SJCRH30 (cell line): ENCODE measurements at regions not wholly inside any gene's neighbourhood (a gene's known extent, or its start where the extent isn't known, plus 50 kb on each side); places are given as distances from the start of the nearest gene placed in this dataset.
A peak's percentile ranks its signal among the peaks of the same experiment; 100 is the strongest.

Experiments used
- DNase-seq, 2 experiments: peaks; one replicate each; pipeline ENCODE4 v3.0.0-alpha.2; 2015 to 2020
- H3K27ac ChIP-seq: fragments of 250-450 bp; sonication (Bioruptor Pico); 2 replicates; pipeline ENCODE4 v1.5.1; 2020; ENCODE audit warnings: mild to moderate bottlenecking, moderate library complexity
- H3K27me3 ChIP-seq: fragments of 250-450 bp; sonication (Bioruptor Pico); 2 replicates; pipeline ENCODE4 v1.5.1; 2020; ENCODE audit warnings: mild to moderate bottlenecking, moderate library complexity
- H3K36me3 ChIP-seq: fragments of 250-450 bp; sonication (Bioruptor Pico); 2 replicates; pipeline ENCODE4 v1.5.1; 2020; ENCODE audit warnings: mild to moderate bottlenecking, moderate library complexity
- H3K4me1 ChIP-seq: fragments of 250-450 bp; sonication (Bioruptor Pico); 2 replicates; pipeline ENCODE4 v1.5.1; 2020; ENCODE audit warnings: mild to moderate bottlenecking, moderate library complexity
- H3K4me3 ChIP-seq: fragments of 250-450 bp; sonication (Bioruptor Pico); 2 replicates; pipeline ENCODE4 v1.5.1; 2020; ENCODE audit warnings: mild to moderate bottlenecking, moderate library complexity
- H3K9me3 ChIP-seq: fragments of 250-450 bp; sonication (Bioruptor Pico); replicated peaks from 2 replicates; pipeline ENCODE4 v1.5.1; 2020; ENCODE audit warnings: mild to moderate bottlenecking, moderate library complexity

GRCh38 chr6:170082067-170082466 lies 208.8 kb downstream of the DLL1 start:
- H3K27me3 ChIP-seq = no peaks in the 10 kb centered on the region
- H3K9me3 ChIP-seq = no peaks in the 10 kb centered on the region
- H3K27ac ChIP-seq = no peak overlapping the region
- no peak overlapping the region for H3K4me3 ChIP-seq
- peaks cover 5% of the 10 kb centered on the region; the same call in 1 of the 2 replicates for H3K4me1 ChIP-seq
- DNase-seq = no peak
- no peaks in the 10 kb centered on the region for H3K36me3 ChIP-seq

- no peaks in the 10 kb centered on the region for H3K9me3 ChIP-seq
- H3K36me3 ChIP-seq = no peaks in the 10 kb centered on the region
- no peak for DNase-seq
- H3K27ac ChIP-seq = no peak overlapping the region
- no peak overlapping the region for H3K4me3 ChIP-seq
- peaks cover 5% of the 10 kb centered on the region; the same call in 1 of the 2 replicates for H3K4me1 ChIP-seq
- no peaks in the 10 kb centered on the region for H3K27me3 ChIP-seq
Measured at GRCh38 chr6:170081556-170081955, 209.3 kb downstream of the DLL1 start.

DNA sequence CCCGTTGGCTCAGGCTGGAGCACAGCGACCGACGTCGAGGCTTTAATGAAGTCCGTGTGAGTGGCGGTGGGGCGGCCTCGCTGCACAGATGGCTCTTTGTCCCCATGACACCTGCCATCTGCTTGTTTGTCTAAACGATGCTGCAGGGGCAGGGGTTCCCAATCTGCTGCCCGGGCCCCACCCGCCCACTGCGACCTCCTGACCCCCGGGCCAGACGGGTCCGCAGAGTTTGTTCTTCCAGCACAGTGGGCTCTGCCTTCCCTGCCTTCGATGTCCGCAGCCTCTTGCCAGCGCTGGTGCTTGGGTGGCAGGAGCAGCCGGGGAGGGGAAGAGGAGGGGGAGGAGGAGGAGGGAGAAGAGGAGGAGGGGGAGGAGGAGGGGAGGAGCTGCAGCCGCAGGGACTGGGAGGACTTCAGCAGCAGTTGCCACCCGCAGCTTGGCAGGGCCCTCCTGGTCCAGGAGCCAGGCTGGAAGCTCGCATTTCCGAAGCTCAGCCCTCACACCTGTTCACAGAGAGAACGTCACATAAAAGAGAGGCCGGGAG lies 210.0 kb downstream of the DLL1 start:
- H3K4me3 ChIP-seq = no peak overlapping the region
- H3K27me3 ChIP-seq = no peaks in the 10 kb centered on the region
- peaks cover 5% of the 10 kb centered on the region; the same call in 1 of the 2 replicates for H3K4me1 ChIP-seq
- no peaks in the 10 kb centered on the region for H3K36me3 ChIP-seq
- no peaks in the 10 kb centered on the region for H3K9me3 ChIP-seq
- DNase-seq = peak; percentile 76 to 83
- H3K27ac ChIP-seq = no peak overlapping the region

DNA sequence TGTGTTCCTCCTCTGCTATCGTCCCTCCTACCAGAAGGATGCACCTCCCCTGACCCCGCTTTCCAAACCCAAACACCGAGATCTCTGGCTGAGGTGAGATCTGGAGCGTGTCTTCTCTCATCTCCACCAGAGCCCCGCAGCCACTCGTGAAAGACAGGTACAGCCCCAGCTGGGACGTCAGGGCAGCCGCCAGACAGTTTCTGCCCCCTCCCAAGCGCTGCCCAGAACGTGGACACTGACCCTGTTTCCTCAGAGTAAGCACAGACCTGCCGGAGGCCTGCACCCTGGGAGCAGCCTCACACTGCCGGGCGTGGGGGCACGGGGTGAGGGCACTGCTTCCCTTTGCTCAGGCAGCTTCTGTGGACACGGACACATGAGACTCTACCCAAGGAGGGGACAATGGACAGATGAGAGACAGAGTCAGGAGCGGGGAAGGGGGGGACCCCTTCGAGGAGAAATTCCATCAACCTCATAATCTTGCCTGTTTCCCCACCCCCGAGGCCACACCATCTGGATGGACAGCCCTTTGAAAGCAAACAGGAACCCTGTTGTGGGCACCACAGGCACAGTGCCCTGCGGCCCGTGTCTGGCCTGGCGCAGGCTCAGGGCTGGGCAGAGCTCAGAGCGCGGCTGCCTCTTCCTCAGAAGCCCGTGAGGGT lies 210.6 kb downstream of the DLL1 start:
- Histone ChIP-seq H3K27me3 (no peaks in the 10 kb centered on the region), H3K4me3 (no peak overlapping the region), H3K4me1 (peaks cover 5% of the 10 kb centered on the region; the same call in 1 of the 2 replicates), H3K27ac (no peak overlapping the region), H3K9me3 (no peaks in the 10 kb centered on the region), H3K36me3 (no peaks in the 10 kb centered on the region)
- DNase-seq = no peak

- Histone ChIP-seq H3K36me3 (no peaks in the 10 kb centered on the region), H3K9me3 (no peaks in the 10 kb centered on the region), H3K4me1 (peaks cover 5% of the 10 kb centered on the region; the same call in 1 of the 2 replicates), H3K27ac (no peak overlapping the region), H3K4me3 (no peak overlapping the region), H3K27me3 (peaks cover 7% of the 10 kb centered on the region; the same call in 1 of the 2 replicates)
- DNase-seq = no peak
Measured at GRCh38 chr6:170076466-170077165, 214.3 kb downstream of the DLL1 start.

- Histone ChIP-seq H3K4me1 (peaks cover 3% of the 10 kb centered on the region; the same call in 1 of the 2 replicates), H3K4me3 (no peak overlapping the region), H3K27ac (no peak overlapping the region), H3K36me3 (no peaks in the 10 kb centered on the region), H3K27me3 (peaks cover 9% of the 10 kb centered on the region; the same call in 1 of the 2 replicates), H3K9me3 (no peaks in the 10 kb centered on the region)
- no peak for DNase-seq
Measured at GRCh38 chr6:170075659-170076223, 215.1 kb downstream of the DLL1 start.

DNA sequence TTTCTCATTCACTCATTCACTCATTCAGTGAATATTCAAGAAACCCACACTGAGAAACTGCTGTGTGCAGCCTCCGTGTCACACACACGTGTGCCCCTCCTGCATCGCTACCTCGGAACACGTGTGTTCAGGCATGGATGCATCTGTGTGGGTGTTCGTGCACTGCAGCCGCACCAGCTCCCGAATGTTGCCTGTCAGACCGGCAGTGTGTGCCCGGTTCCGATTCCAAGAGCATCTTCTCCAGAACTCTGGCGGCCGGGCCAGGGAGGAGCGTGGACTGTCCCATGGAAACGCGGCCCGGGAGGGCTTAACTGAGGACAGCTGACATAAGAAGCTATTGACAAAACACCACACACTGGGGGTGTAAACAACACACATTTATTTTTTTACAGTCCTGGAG lies 216.0 kb downstream of the DLL1 start:
- DNase-seq = no peak
- H3K9me3 ChIP-seq = no peaks in the 10 kb centered on the region
- H3K4me3 ChIP-seq = no peak overlapping the region

DNA sequence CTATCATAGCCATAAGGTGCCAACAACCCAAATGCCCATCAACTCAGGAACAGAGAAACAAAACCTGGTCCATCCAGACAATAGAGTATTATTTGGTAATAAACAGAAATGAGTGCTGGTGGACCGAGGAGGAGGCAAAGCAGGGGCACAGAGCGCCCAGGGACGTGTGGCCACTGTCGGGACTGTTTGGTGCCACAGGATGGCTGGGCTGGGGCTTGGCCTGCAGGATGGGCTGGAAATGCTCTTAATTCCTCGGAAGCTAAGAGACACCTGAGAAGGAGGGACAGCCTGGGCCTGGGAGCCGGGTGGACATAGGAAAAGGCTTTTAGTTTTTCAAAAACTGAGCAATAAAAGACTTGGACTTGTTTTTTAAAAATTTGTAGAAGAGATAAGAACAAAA lies 216.4 kb downstream of the DLL1 start:
- Histone ChIP-seq H3K27ac (no peak overlapping the region), H3K36me3 (no peaks in the 10 kb centered on the region), H3K9me3 (no peaks in the 10 kb centered on the region), H3K4me1 (no peaks in the 10 kb centered on the region), H3K4me3 (no peak overlapping the region), H3K27me3 (peaks cover 9% of the 10 kb centered on the region; the same call in 1 of the 2 replicates)
- no peak for DNase-seq

More for the DNA sequence above, 216.0 kb downstream of the DLL1 start:
- no peaks in the 10 kb centered on the region for H3K36me3 ChIP-seq
- no peaks in the 10 kb centered on the region for H3K4me1 ChIP-seq
- H3K27me3 ChIP-seq = peaks cover 9% of the 10 kb centered on the region; the same call in 1 of the 2 replicates
- H3K27ac ChIP-seq = no peak overlapping the region

DNA sequence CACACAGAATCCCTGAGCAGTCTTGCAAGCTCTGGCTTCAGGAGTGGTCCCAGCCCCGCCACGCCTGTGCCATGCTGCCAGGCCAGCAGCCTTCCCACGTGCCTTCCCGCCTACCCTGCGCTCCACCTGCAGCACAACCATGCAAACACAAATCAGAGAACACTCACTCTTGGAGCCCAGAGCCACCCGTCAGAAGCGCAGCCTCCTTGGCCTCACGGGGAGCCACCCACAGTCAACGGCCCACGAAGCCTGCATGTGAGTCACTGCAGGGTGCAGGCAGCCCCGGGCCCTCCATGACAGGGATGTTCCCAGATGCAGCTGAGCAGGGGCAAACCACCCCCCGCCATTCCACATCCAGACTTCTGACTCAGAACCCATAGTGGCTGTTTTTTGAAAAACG lies 217.0 kb downstream of the DLL1 start:
- no peaks in the 10 kb centered on the region for H3K9me3 ChIP-seq
- peaks cover 9% of the 10 kb centered on the region; the same call in 1 of the 2 replicates for H3K27me3 ChIP-seq
- no peak for DNase-seq
- H3K4me1 ChIP-seq = no peaks in the 10 kb centered on the region
- H3K27ac ChIP-seq = no peak overlapping the region
- no peaks in the 10 kb centered on the region for H3K36me3 ChIP-seq
- H3K4me3 ChIP-seq = no peak overlapping the region

DNA sequence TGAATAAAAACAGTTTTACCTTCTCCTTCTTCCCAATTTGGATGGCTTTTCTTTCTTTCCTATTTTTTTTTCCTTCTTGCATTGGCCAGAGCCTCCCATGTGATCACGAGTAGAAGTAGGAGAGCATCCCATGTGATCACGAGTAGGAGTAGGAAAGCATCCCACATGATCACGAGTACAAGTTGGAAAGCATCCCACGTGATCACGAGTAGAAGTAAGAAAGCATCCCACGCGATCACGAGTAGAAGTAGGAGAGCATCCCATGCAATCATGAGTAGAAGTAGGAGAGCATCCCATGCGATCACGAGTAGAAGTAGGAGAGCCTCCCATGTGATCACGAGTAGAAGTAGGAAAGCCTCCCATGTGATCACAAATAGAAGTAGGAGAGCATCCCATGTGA lies 218.6 kb downstream of the DLL1 start:
- H3K4me3 ChIP-seq = no peak overlapping the region
- no peaks in the 10 kb centered on the region for H3K36me3 ChIP-seq
- H3K27ac ChIP-seq = no peak overlapping the region
- no peaks in the 10 kb centered on the region for H3K4me1 ChIP-seq
- no peak for DNase-seq
- H3K27me3 ChIP-seq = peaks cover 9% of the 10 kb centered on the region; the same call in 1 of the 2 replicates
- H3K9me3 ChIP-seq = no peaks in the 10 kb centered on the region

GRCh38 chr6:170069611-170070010 lies 221.3 kb downstream of the DLL1 start:
- H3K27ac ChIP-seq = no peak overlapping the region
- H3K4me1 ChIP-seq = no peaks in the 10 kb centered on the region
- no peaks in the 10 kb centered on the region for H3K36me3 ChIP-seq
- DNase-seq = no peak
- H3K9me3 ChIP-seq = no peaks in the 10 kb centered on the region
- H3K4me3 ChIP-seq = no peak overlapping the region
- peaks cover 6% of the 10 kb centered on the region; the same call in 1 of the 2 replicates for H3K27me3 ChIP-seq

DNA sequence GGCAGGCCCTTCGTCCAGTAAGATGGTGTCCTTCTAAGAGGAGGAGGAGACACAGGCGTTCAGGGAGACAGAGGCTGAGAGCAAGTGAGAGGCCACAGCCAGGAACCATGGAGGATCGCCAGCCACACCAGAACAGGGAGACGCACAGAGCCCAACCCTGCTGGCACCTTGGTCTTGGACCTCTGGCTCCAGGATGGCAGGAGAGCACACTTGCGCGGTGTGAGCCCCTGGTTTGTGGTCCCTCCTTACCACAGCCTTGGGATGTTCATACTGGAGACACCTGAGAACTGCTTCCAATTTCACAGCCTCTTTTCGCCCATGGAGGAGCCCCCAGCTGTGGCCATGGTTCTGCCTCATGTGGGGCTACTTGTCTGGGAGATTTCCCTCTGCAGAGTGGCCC lies 222.4 kb downstream of the DLL1 start:
- no peak overlapping the region for H3K4me3 ChIP-seq
- no peaks in the 10 kb centered on the region for H3K4me1 ChIP-seq
- no peak overlapping the region for H3K27ac ChIP-seq
- no peak for DNase-seq
- no peaks in the 10 kb centered on the region for H3K36me3 ChIP-seq
- peaks cover 6% of the 10 kb centered on the region; the same call in 1 of the 2 replicates for H3K27me3 ChIP-seq
- H3K9me3 ChIP-seq = no peaks in the 10 kb centered on the region

- no peaks in the 10 kb centered on the region for H3K36me3 ChIP-seq
- no peak overlapping the region for H3K27ac ChIP-seq
- peaks cover 6% of the 10 kb centered on the region; the same call in 1 of the 2 replicates for H3K27me3 ChIP-seq
- no peak overlapping the region for H3K4me3 ChIP-seq
- no peaks in the 10 kb centered on the region for H3K4me1 ChIP-seq
- DNase-seq = no peak
- H3K9me3 ChIP-seq = no peaks in the 10 kb centered on the region
Measured at GRCh38 chr6:170067923-170068360, 222.9 kb downstream of the DLL1 start.

DNA sequence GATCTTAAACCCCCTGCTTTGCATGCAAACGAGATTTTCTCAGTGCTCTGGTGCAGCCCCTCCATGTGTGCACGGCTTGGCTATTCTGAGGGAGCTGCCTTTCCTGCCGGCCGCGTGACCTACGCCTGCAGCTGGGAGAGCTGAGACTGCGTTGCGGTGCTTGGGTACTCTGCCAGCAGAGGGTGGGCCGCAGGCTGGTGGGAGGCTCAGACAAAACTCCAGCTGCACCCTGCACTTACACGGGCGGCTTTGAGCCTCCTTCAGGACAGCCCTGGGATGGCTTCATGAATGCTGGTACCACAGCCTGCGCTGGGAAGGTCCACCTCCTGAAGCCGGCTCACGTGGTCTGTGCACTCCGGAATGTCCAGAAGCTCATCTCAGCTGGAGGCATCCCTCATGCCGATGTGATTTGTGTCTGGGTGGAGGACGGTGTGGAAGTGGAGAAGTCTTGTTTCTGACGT lies 223.7 kb downstream of the DLL1 start:
- H3K27ac ChIP-seq = no peak overlapping the region
- peaks cover 6% of the 10 kb centered on the region; the same call in 1 of the 2 replicates for H3K27me3 ChIP-seq
- H3K9me3 ChIP-seq = no peaks in the 10 kb centered on the region
- DNase-seq = no peak
- H3K36me3 ChIP-seq = no peaks in the 10 kb centered on the region
- no peak overlapping the region for H3K4me3 ChIP-seq
- no peaks in the 10 kb centered on the region for H3K4me1 ChIP-seq

DNA sequence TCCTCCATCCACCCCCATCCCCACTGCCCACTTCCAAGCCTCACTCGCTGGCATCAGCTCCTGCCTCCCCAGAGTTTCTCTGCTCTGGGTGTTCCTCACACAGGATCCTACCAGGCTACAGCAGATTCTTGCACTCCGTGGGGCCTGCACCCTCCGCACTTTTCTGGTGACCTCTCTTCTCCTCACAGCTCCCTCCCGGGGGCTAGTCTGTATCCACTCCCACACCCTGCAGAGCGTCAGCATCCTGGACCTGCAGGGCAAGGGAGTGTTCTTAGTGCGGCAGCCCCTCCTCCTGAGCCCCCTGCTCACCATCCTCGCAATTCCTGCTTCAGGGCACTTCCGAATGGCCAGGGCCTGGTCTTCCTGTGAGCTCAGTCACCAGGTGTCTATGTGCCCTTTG lies 224.2 kb downstream of the DLL1 start:
- Histone ChIP-seq H3K9me3 (no peaks in the 10 kb centered on the region), H3K4me1 (no peaks in the 10 kb centered on the region), H3K36me3 (no peaks in the 10 kb centered on the region), H3K4me3 (no peak overlapping the region), H3K27ac (no peak overlapping the region), H3K27me3 (peaks cover 6% of the 10 kb centered on the region; the same call in 1 of the 2 replicates)
- no peak for DNase-seq
